Fibroblast of skin of left quadriceps (primary cell): ENCODE measurements at regions not wholly inside any gene's neighbourhood (a gene's known extent, or its start where the extent isn't known, plus 50 kb on each side); places are given as distances from the start of the nearest gene placed in this dataset.

Source experiments
- DNase-seq, 2 experiments: peaks; one replicate each; pipeline ENCODE4 v3.0.0-alpha.2; 2013; ENCODE audit warnings: low read depth in 2 of 2

GRCh38 chr5:2205185-2205585, 322.5 kb upstream of the IRX4 start:
- DNase-seq: no peak

- no peak for DNase-seq
Observed at GRCh38 chr5:2204366-2205184, 321.9 kb upstream of the IRX4 start.

DNA sequence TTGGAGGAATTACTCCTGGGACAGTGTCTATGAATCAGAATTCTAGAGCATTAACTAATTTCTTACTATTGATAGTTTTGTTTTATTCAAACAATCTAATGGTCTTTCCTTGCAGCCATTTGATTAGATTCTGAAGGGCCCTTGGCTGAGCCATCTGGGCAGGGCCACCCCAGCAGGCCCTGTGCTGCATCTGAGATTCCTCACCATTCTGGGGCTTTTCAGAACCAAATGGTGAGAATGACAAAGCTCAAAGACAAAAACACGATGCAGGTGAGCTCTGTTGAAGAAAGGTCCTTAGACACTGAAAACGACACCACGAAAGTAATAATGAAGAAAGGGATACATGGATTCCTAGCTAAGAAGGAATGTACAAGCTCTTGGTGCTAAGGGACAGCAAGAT, 321.0 kb upstream of the IRX4 start:
- DNase-seq: no peak

- no peak for DNase-seq
Observed at GRCh38 chr5:2201832-2202231, 319.1 kb upstream of the IRX4 start.

- no peak for DNase-seq
Observed at GRCh38 chr5:2201421-2201820, 318.7 kb upstream of the IRX4 start.

GRCh38 chr5:2201011-2201410, 318.3 kb upstream of the IRX4 start:
- no peak for DNase-seq

- no peak for DNase-seq
Observed at GRCh38 chr5:2200261-2200950, 317.7 kb upstream of the IRX4 start.

DNA sequence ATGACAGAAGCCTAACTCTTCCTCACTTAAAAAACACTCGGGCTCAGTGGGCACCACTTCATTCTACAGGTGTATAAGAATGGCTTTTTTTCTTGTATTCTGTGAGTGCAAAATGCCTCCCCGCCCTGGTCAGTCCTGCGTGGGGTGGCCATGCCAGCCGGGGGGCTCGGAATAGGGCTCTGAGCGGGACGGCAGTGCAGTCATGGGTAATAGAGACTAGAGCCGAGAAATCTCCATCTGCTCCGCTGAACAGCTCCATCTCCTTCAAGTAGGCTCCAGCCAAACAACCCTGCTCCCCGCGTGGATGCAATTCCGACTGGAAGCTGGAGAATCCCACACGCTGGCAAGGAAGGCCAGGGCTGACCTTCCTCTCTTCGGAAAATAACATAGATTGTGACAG, 317.0 kb upstream of the IRX4 start:
- no peak for DNase-seq

DNA sequence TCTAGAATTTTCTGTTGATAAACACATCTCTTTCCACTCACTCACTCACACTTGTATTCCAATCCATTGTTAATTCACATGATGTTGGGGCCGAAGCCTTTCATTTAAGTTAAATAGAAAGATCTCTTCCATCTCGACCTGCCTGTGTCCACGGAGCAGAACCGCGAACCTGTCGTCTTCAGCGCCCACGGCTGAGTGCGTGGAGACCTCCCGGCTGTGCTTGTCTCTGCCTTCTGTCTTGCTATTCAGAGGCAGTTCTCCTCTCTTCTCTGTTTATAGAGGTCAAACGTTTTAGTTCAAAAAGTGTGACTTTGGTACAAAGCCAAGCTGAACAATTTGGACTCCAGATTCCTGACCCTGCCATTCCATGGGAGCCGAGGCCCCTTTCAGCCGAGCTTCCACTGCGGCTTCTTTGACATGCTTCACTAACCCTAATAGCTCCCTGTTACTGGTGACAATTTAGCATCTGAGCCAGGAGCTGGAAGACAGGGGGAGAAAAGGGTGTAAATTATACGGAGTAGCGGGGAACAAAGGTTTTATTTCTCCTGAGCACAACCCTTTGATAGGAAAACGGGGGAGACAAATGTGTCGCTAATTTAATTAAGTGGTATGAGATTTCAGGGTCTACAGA, 314.4 kb upstream of the IRX4 start:
- DNase-seq: no peak

DNA sequence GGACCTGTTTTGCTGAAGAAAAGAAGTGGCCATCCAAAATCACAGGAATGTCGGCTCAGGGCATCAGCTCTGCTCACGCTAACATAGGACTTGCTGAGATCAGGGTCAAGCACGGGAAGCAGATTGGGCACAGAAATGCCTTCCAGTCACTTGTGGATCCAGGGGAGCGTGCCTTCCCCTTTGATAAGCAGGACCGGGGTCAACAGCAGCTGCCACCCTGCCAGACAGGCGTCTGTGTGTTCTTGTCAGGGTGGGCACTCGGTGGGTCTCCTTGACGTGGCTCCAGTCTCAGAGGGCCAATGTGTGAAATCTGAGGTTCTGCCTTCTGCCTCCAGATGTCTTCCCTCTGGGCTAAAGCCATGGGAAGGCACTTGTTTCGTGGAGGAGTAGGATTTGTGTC, 313.7 kb upstream of the IRX4 start:
- no peak for DNase-seq

GRCh38 chr5:2194949-2195348, 312.2 kb upstream of the IRX4 start:
- DNase-seq: no peak

DNA sequence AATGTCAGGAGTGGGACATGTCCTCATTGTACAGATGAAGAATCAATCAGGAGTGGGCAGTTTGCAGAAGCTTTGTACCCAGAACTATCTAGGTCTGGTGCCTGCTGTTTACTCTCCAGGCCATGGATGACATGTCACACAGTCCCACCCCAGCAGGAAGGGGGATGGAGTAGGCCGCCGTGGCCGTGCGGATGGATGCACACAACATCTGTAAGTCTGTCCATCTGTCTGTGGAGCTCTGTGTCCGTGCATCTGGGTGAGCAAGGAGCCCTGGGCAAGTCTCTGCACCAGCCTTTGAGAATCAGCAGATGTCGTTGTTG, 311.5 kb upstream of the IRX4 start:
- no peak for DNase-seq

DNA sequence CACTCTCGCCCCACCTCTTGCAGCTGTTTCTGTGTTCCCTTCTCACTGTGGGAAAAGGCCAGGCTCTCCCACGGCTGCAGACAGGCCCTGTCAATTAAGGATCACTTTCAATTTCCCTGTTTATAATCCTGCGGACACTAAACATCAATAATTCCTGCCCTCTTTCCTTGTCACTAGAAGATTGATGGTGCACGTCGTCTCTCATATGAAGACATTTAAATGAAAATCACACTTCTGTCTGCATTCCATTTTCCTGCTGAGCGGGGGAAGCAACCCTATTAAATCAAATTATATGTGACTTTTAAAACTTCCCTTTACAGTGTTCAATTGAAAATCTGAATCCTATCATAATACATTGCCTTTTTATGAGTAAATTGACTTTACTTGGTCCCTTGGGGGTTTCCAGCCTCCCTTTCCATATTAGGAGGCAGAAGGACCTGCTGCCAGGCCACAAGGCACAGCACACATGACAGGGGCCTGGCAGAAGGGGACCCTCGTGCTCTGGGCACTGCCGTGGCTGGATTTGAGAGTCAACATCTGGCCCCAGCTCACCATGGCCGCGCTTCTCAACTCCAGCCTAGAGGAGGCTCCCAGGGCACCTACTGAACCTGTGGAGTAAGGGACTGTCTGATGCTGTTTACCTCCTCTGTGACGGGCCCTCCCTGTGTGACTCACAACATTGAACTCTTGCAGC, 311.0 kb upstream of the IRX4 start:
- DNase-seq: no peak

DNA sequence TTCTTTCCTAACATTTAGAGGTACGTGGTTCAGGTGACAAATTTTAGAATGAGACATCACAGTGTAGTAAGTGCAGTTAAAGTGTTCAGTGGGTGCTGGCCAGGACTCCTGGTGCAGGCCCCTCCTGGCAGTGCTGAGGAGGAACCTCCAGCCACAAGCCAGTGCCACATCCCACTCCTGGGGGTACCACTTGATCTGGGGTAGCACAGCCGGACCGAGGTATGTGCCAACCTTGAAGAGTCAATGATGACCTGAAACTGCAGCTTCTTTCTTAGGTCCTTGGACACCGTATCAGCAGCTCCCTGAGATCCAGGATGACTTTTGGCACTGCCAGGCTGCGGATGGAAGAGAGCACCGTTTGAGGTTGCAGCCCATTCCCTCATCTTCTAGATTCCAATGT, 310.4 kb upstream of the IRX4 start:
- DNase-seq: no peak

DNA sequence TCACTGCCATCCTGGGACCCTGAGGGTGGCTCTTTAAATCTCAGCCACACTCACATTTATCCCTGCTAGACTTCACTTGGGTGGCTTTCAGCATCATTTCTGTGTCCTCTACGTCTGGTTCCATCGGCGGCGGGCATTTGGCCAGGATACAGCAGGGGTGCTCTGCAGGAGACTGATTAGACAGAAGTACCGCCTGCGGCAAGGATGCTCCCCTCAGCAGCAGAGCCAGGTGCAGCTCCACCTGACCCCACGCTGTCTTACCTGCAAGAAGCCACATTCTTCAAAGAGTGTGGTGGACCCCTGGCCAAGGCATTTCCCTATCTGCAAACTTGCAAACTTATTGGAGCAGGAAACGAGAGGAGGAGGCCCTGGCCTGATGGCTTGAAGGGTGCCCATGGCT, 309.8 kb upstream of the IRX4 start:
- no peak for DNase-seq

- no peak for DNase-seq
Observed at GRCh38 chr5:2191972-2192371, 309.2 kb upstream of the IRX4 start.

DNA sequence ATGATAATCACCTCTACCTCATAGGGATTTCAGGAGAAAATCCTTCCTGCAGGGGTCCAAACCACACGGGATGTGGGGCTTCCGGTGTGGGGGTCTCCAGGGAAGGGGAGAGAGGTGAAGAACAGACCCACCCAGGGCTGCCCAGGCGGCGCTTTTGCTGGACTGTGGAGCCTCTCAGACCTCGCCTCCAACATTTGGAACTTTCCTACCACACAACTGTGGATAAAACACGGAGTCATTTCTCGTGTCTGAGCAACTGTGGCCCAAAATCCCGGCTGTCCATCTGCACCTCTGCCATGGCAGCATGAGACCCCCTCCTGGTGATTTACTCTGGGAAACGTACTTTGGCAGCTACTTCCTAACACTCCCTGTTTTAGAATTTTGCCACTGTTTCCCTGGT, 307.8 kb upstream of the IRX4 start:
- DNase-seq: no peak

DNA sequence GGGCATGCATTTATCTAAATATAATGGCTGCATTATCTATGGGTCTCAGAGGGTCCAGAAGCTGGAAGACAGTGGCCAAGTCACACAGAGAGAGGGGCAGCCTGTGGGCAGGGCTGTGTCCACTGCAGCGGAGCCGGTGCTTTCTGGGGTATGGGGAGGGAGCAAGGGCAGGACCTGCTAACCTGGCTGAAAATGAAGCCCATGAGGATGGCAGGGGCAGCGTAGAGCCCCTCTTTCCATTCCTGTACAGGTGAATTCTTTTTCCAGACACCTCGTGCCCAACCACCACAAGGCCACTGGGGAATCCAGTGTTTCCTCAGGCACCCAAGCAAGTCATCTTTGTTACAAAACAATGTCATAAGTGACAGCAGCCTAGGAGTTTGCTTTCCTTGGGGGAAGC, 305.9 kb upstream of the IRX4 start:
- DNase-seq: no peak

- DNase-seq: no peak
Observed at GRCh38 chr5:2188137-2188536, 305.4 kb upstream of the IRX4 start.

- no peak for DNase-seq
Observed at GRCh38 chr5:2187687-2188086, 305.0 kb upstream of the IRX4 start.

GRCh38 chr5:2187156-2187555, 304.4 kb upstream of the IRX4 start:
- no peak for DNase-seq

- DNase-seq: no peak
Observed at GRCh38 chr5:2186472-2187015, 303.8 kb upstream of the IRX4 start.
